Suppressor macrophage treated with lipopolysaccharide for 4 hours (primary cell): ENCODE measurements at regions not wholly inside any gene's neighbourhood (a gene's known extent, or its start where the extent isn't known, plus 50 kb on each side); places are given as distances from the start of the nearest gene placed in this dataset.
A peak's percentile ranks its signal among the peaks of the same experiment; 100 is the strongest.
"Not testable (repeated sequence)": the region's sequence is repeated elsewhere in the genome, so short reads cannot be mapped to it uniquely, and the experiment has no call there.

Experiments used
- DNase-seq: peaks from one replicate; pipeline ENCODE4 v3.0.0-alpha.2; 2020

DNA sequence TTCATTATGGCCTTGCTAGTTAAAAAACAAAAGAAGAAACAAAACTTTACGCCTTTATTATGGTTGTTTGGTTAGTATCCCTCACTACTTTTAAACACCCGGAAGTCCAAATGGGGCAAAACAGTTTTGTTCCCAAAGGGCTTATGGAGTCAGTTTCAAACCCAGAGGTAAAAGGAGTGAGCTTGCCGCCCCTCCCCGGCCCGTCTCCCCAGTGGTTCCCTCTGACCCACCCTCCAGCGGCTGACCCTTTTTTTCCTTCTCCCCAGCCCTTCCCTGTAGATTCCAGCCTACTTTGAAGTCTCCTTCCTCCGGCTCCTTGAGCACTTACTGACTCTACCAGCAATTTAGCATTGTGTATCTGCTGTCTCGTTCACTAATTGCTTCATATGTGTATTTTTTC is 209.2 kb downstream of the ICOS start:
- no peak for DNase-seq

DNA sequence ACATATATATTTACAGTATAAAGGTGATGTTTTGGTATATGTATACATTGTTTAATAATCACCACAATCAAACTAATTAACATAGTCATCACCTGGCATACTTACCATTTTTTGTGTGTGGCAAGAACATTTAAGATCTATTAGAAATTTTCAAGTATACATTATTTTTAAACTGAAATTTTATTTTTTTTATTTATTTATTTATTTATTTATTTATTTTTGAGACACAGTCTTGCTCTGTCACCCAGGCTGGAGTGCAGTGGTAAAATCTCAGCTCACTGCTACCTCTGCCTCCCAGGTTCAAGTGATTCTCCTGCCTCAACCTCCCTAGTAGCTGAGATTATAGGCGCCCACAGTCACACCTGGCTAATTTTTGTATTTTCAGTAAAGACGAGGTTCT is 210.5 kb downstream of the ICOS start:
- DNase-seq: not testable (repeated sequence)

DNA sequence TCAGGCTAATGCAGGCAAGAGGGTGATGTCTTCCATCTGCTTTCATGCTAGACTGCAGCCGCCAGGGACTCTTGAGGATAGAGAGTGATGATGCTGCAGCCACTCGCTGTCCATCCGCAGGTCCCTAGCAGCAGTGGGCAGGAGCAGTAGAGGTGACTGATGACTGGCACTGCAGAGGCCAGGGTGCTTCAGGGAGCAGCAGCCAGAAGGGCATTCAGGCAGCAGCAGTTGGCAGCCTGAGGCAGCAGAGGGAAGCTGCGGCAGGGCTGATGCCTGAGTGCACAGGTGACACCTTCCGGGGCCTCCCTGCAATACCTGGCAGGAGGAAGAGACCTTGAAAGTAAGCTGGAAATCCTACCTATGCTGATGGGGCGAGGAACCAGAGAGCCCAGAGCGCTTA is 214.2 kb downstream of the ICOS start:
- no peak for DNase-seq

DNA sequence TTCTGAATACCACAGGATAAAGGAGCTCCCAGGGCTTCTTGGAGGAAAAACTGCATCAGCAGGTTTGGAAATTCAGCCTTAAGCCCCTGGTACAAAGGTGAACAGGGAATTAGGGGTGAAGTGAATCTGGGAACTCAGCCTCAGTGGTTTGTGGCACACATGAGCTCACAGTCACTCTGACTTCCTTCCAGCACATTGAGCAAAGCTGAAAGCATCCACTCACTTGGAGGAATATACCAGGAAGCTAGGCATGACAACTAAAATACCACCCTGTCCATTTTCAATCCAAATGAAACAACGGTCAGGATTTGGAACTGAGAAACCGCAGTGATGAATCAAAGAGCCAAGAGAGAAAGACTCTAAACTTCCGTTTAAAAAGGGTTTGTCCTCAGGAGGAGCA is 216.1 kb downstream of the ICOS start:
- no peak for DNase-seq

DNA sequence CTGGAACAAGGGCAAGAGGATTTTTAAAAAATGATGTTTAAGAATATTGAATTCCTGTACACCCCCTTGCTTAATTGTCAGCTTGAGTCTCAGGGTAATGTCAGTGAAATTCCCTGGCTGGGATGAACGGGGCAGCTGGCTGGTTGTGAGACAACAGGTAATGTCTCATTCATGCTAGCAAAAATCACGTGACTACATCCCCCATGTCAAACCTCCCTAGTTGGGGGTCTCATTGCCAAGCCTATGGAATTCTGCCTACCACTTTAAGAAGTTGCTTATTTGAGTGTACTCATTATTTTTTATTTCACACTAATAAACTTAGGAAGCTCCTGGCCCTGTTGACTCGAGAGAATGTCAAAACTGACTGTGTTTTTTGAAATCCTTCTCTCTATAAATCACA is 218.3 kb downstream of the ICOS start:
- DNase-seq: no peak

DNA sequence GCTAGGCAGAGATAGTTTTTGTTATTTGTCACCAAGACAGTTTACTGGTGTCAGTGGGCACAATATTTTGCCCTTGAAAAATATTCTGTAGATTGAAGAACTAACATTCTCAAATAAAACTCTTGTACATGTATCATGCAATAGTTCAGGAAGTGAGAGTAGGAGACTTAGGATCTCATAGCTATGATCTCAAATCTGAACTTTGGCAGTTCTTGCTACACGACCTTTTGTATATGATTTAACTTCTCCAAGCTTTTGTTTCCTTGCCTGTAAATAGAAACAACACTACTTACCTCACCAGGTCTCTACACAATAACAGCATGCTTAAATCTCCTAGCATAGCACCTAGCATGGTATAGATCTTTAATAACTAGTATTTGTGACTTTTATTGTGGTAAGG is 219.9 kb downstream of the ICOS start:
- DNase-seq: peak; percentile 51

DNA sequence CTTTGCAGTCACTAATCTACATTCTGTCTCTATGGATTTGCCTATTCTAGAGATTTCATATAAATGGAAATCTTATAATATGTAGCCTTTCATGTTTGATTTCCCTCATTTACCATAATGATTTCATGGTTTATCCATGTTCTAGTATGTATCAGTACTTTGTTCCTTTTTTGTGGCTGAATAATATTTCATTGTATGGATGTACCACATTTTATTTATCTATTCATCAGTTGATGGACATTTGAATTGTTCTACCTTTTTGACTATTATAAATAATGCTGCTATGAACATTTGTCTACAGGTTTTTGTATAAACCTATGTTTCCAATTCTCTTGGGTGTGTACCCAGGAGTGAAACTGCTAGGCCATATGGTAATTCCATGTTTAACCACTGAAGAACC is 221.1 kb downstream of the ICOS start:
- no peak for DNase-seq

DNA sequence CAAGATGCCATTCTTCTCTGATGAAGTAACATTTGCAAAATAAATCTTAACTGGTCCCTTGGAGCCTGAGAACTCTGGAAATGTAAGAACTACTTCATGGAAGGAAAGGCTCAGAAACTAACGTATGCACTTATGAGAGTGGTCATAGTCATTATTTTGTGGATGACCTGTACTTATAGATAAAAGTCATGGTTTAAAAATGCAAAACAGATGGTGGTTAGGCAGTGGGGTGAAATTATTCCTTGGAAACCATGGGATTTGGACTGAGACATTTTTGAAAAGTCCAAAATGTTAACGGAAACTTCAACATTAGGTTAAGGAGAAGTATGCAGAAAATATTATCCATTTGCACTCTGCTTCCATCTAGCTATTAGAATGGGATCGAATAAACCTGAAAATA is 223.0 kb downstream of the ICOS start:
- DNase-seq: no peak

DNA sequence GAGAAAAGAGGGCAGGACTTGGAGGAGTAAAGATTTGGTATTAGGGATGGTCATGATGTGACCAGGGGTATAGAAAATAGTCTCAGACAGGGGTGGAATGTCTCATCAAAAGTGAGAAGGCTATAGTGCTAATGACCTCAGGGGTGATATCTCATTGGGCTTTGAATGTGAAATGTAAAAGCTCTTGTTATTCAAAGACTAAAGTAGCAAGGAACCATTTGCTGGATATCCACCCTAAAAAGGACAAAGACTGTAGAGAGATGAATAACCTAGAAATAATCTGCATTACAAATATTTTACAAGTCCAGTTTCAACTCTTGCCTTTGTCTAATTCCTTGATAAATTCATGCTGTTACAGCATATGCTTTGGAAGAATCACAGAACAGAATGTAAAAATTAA is 224.4 kb downstream of the ICOS start:
- DNase-seq: no peak

DNA sequence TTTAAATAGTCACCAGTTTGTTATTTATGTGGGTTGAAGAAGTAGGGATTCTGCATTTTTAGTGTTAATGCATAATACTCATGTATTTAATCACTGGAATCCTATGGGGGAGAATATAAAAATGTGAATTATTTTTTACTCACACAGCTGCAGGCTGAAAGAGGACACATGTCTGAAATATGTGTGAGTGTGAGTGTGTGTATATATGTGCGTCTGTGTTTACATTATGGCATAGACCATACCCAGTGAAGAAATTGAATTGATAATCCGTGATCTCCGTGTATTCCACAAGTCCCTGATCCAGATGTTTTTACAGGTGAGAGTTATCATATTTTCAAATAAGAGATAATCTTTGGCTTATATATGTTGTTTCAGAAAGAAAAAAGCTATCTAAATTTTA is 225.3 kb downstream of the ICOS start:
- no peak for DNase-seq

DNA sequence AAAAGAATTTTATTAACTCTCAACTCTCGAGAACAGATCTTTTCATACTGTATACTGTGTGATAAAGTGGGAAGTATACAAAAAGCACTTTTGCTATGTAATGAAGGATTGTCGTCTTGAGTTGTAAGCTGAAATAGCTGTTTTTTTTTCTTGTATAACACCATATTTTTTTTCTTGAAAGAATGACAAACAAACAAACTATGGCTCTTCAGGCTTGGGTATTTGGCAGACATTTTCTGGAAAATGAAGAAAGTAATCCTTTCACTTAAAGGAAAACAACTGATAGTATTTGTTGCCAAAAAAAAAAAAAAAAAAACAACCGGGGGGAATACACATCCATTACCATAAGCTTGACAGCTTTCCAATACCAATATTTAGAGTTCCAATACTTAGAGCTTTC is 230.4 kb downstream of the ICOS start:
- no peak for DNase-seq

DNA sequence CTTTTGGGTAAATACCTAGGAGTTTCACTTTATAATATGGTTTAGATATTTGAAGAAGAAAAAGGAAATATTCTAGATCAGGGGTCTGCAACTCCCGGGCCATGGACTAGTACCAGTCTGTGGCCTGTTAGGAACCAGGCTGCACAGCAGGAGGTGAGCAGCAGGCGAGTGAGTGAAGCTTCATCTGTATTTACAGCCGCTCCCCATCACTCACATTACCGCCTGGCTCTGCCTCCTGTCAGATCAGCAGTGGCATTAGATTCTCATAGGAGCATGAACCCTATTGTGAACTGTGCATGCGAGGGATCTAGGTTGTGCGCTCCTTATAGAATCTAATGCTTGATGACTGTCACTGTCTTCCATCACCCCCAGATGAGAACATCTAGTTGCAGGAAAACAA is 231.1 kb downstream of the ICOS start:
- not testable (repeated sequence) for DNase-seq

DNA sequence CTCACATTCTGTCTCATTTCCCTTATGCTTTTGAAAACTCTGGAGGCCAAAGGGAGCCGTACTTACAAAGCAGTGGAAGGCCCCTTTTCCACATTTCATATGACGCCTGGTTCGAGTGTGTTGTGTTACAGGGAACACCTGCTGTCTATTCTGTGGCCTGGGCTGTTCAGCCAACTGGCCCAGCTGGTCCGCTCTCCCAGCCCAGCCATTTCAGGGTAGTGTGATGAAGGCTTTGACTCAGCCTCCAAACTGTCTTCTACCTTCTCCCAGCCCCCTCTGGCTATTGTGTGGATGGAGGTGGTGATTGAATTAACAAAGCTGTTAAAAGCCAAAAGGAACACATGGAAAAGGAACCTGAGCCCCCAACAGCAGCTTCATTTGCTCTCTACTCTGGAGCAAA is 233.8 kb downstream of the ICOS start:
- DNase-seq: no peak

DNA sequence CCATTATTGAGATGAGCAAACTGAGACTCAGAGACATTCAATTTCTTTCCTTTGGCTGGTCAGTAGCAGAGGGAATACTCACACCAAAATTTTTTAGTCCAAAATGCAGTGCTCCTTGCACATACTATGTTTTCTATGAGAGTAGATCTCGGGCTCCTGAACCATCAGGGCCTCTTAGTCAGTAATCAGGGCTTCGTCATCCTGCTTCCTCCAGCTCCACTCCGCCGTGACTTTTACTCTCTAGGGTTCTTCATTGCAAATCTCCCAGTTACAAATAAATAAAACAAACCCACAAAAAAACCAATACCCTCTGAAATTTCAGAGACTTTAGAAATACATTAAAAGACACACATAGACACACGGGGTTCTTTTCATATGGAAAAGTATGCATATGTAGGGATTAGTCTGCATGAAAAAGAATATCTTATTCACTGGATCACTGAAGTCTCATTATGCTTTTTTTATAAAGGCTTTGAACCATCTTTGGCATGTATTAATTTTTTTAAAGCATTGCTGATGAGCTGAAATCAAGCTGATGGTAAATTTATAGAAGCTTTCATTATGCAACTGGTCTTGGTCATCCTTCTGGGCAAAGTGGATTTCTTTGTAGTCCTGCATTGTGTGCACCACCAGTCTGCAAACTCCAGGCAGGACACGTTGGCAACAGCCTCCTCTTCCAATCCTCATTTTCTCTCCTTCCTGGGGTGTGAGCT is 235.0 kb downstream of the ICOS start:
- DNase-seq: no peak

DNA sequence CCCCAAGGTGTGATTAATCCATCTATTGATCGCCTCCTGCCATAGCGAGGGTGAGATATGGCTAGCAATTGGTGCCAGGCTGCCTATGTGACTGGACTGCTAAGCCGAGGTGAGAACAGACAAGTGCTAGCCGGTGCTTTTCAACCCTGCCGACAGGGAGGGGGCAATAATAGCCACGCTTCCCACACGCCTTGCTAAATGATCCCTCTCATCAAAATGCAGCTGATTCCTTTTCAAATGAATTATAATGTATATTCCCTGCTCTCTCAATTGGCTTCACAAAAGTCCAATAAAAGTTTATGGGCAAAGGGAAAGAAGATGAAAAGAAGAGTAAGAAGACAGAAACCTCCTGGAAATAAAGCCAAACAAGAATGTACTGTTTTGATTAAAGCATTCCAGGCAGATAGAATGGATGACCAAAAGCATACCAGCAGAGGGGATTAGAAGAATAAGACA is 235.6 kb downstream of the ICOS start:
- DNase-seq: no peak

DNA sequence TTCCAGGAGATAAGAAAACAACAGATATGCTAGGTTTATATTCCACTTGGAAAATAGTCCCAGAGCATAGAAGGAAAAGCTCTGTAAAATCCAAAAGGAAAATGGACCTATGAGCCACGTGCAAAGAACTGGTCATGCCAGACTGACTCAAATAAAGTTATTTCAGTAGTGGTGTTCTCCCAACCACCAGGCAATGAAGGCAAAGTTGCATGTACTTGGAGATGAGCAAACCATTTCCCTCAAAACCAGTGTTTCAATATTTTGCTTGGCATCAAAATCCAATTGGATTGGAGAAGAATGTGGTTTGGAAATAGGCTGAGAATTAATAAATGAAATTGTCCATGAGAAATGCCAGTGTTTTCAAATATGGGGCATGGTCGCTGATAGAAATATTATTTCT is 237.5 kb downstream of the ICOS start:
- DNase-seq: no peak

DNA sequence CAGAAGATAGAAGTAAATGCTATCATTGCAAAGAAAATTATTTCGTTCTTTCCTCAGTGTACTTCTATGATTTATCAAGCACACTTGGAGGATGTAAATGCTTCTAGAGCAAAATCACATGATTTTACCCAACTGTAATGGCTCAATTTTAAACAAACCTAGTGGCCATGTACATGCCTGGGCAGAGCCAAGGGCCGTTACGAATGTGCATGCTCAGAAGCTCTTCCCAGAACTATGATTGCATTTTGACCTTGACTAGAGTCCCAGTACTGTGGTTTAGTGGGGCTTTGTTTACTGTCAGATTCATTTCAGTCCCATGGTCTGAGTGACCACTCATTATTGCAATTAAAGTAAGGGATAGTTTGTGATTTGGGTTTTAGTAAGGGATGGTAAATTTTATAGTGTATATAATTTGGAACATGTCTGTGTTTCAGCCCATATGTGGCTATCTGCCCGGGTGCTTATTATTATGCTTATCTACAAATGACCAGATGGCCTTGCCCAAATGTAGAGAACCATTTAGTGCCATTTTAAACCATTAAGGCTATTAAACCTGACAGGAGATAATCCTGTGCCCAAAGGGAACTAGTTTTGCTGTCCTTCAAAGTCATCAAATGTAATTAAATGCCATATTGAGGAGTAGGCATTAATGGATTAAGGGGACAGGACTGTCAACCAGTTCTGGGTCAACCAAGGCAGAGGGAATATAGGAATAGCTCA is 239.1 kb downstream of the ICOS start:
- DNase-seq: no peak

DNA sequence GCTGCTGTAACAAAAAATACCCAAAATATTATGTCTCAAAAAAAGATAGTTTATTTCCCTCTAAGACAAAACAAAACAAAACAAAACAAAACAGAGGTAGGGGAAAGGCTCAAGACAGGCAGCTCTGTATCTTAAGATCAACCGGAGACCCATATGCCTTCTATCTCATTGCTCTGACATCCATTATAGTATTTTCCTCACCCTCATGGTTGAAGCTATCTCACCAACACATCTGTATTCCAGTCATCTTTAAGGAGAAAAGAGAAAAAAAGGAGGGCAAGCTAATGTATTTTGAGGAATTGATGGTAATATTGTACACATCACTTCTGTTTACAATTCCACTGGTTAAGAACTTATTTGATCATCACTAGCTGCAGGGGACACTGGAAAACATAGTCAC is 239.7 kb downstream of the ICOS start:
- DNase-seq: no peak

DNA sequence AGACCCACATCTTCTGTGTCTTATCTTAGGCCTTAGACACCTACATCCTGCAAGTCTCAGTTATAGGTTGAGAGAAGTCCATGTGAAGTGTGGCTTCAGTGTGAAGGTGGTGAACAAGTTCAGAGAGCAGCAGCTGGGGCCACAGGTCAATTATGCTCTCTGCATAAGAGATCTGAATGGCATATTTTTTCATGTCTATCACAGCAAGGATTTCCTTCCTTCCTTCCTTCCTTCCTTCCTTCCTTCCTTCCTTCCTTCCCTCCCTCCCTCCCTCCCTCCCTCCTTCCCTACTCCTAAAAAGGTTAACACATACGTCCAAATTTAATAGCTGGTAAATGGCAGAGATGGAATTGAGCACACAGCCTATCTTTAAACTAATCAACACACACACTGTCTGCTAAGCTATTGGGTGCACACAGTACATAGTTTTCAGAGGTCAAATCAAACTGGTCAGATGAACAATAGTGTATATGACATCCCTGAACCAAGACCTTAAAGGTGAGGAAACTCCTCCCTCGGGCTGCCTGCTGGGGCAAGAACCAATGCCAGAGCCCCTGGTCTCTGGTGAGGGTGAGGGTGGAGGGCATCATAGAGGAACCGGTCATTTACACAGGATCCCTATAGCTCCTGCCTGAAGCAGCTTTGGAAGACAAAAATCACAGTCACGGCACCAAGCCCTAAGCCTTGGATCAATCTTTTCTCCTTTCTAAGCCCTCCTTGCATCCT is 240.9 kb downstream of the ICOS start:
- no peak for DNase-seq

DNA sequence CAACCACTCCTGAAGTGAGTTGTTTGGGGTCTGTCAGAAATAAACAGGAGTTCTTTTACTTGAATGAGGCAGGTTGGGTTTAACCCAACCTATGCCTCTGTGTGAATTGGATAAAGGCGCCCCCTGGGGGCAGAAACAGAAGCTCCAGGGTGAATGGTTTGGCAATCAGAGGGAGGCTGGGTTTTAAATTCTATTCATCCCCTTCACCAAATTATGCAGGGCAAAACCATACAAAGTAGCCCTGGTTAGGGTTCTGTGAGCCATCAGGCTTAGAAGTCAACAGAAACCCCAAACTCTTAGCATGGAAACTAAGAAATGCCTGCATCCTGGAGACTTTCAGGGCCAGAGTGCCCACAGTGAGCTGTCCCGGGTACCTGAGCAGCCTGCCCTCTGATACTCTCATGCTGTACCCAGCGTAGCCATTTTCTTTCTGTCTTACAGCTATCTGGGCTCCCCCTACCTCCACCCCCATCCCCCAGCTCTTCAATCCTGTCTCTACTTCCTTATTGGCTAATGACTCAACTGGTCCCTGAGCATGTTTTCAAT is 241.5 kb downstream of the ICOS start:
- peak; percentile 46 for DNase-seq

DNA sequence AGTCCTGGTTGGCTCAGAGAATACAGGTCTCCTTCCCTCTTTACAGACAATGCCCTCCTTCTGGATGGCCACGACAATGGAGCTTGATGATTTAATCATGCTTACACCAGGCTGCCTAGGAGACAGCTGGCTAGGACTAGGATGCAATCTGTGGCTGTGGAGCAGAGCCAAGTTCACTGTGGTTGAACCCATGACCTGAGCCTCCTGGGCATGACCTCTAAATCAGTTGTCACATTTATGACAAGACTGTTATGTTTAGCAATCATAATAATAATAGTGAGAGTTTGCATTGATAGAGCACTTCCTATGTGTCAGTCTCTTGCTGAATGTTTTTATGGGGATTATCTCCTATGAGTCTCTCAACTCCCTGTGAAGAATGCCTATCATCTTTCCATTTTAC is 244.1 kb downstream of the ICOS start:
- peak; percentile 34 for DNase-seq

DNA sequence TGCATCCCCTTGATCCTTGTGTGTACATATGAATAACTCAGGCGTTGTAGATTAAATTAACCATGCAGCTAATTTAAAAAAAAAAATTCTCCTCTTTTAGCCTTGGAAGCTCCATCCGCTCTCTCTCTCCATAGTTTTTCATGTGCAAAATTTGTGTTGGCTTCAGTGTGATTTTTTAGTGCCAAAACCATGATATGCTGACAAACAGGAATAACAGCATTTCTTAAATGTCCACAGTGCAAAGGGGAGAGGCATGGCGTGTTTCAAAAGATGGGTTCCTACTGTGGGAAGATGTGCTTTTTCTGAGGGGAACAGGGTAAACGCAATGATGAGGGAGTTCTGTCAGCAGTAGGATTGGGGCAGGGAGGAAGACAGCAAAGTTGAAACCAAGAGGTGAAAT is 247.0 kb downstream of the ICOS start:
- no peak for DNase-seq

DNA sequence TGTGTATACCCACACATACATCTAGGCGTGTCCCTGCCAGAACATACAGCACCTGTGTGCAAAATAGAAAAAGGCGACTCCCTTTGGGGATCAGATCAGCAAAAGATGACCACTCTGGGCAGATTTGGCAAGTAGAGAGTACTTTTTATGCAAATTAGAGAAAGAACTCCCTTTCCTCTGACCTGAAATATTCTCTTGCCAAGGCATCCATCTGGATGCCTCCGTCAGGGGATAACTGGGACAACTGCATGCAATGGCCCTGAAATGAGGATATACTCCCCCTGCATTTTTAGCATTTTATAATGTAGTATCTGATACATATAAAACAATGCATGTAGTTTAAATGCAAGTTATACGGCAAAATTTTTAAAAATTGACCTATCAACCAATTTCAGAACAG is 247.7 kb downstream of the ICOS start:
- no peak for DNase-seq
